GM21515 (cell line): ENCODE measurements at regions not wholly inside any gene's neighbourhood (a gene's known extent, or its start where the extent isn't known, plus 50 kb on each side); places are given as distances from the start of the nearest gene placed in this dataset.

ENCODE experiments used
- ATAC-seq: cut with Tn5 transposase; IDR thresholded peaks from one replicate; pipeline ENCODE4 v1.9.1; 2021; ENCODE audit not compliant: unreplicated experiment

GRCh38 chr22:48869161-48869560 is 958.5 kb downstream of the BRD1 start:
- no peak for ATAC-seq

GRCh38 chr22:48868554-48868953 is 959.1 kb downstream of the BRD1 start:
- no peak for ATAC-seq

- no peak for ATAC-seq
These were observed 959.8 kb downstream of the BRD1 start for GRCh38 chr22:48867891-48868290.

GRCh38 chr22:48866906-48867681 is 960.6 kb downstream of the BRD1 start:
- ATAC-seq: no peak

GRCh38 chr22:48864748-48865147 is 962.9 kb downstream of the BRD1 start:
- no peak for ATAC-seq

- ATAC-seq: no peak
These were observed 963.6 kb downstream of the BRD1 start for GRCh38 chr22:48863965-48864528.

GRCh38 chr22:48860557-48860956 is 967.1 kb downstream of the BRD1 start:
- ATAC-seq: no peak

GRCh38 chr22:48858856-48859255 is 968.8 kb downstream of the BRD1 start:
- ATAC-seq: no peak

GRCh38 chr22:48858121-48858520 is 969.6 kb downstream of the BRD1 start:
- no peak for ATAC-seq

- ATAC-seq: no peak
These were observed 970.4 kb downstream of the BRD1 start for GRCh38 chr22:48857202-48857805.

- no peak for ATAC-seq
These were observed 971.4 kb downstream of the BRD1 start for GRCh38 chr22:48856308-48856615.

GRCh38 chr22:48855593-48856307 is 971.9 kb downstream of the BRD1 start:
- no peak for ATAC-seq

GRCh38 chr22:48855013-48855412 is 972.7 kb downstream of the BRD1 start:
- ATAC-seq: no peak

- no peak for ATAC-seq
These were observed 973.9 kb downstream of the BRD1 start for GRCh38 chr22:48853627-48854240.

- no peak for ATAC-seq
These were observed 975.6 kb downstream of the BRD1 start for GRCh38 chr22:48851933-48852549.

- no peak for ATAC-seq
These were observed 976.9 kb downstream of the BRD1 start for GRCh38 chr22:48850658-48851287.

- no peak for ATAC-seq
These were observed 977.6 kb downstream of the BRD1 start for GRCh38 chr22:48849963-48850657.

GRCh38 chr22:48849219-48849912 is 978.3 kb downstream of the BRD1 start:
- ATAC-seq: no peak

- no peak for ATAC-seq
These were observed 981.5 kb downstream of the BRD1 start for GRCh38 chr22:48846200-48846599.
